AG04450 (cell line): ENCODE measurements at regions not wholly inside any gene's neighbourhood (a gene's known extent, or its start where the extent isn't known, plus 50 kb on each side); places are given as distances from the start of the nearest gene placed in this dataset.

Source experiments
- CTCF ChIA-PET: fragments of 300-600, 350-600 bp; formaldehyde crosslinking; extraction: SDS; loops from one replicate; lab custom pipeline; 2022; ENCODE audit warnings: antibody characterized with exemption, inconsistent platforms; lab: Charles Lee
- POLR2A ChIA-PET: fragments of 350-600 bp; formaldehyde crosslinking; extraction: SDS; loops from one replicate; lab custom pipeline; 2021; ENCODE audit warnings: antibody characterized with exemption, inconsistent platforms; lab: Yijun Ruan, JAX
- DNase-seq: peaks from one replicate; pipeline ENCODE4 v3.0.0-alpha.2; 2011; ENCODE audit warnings: low read depth, low spot score
- H3K27ac ChIP-seq: one replicate; pipeline ENCODE4 v1.5.1; 2012; ENCODE audit warnings: low read depth, low read length, control low read depth
- H3K27me3 ChIP-seq: one replicate; pipeline ENCODE4 v1.6.0; 2012; ENCODE audit warnings: low read length; ENCODE audit not compliant: control insufficient read depth, insufficient read depth
- H3K4me3 ChIP-seq: 2 replicates; pipeline ENCODE4 v1.5.1; 2011; ENCODE audit warnings: mild to moderate bottlenecking, low read depth, low read length, control low read depth
- H3K9me3 ChIP-seq: 2 replicates; pipeline ENCODE4 v1.5.1; 2012; ENCODE audit warnings: low read length; ENCODE audit not compliant: control insufficient read depth, insufficient read depth
- CTCF ChIP-seq: IDR thresholded peaks from 2 replicates; pipeline ENCODE4 v1.5.1; 2011; ENCODE audit warnings: low read depth, low read length, control low read depth, inconsistent platforms

- TF ChIP-seq CTCF = no peak
- H3K4me3 ChIP-seq = no peak overlapping the region
- H3K27ac ChIP-seq = no peak overlapping the region
- POLR2A ChIA-PET = no interaction called here
- H3K9me3 ChIP-seq = no peaks in the 10 kb centered on the region
- no peak for DNase-seq
- CTCF ChIA-PET = interaction anchor here (3.4 kb wide), 1 partner anchor 22 kb away, joined by 14 read pairs; no protein-coding TSS in a partner anchor
- H3K27me3 ChIP-seq = no peaks in the 10 kb centered on the region
Observed at GRCh38 chr3:137083332-137083731, 125.5 kb downstream of the IL20RB start.

GRCh38 chr3:137084586-137084985, 126.8 kb downstream of the IL20RB start:
- no peak for TF ChIP-seq CTCF
- CTCF ChIA-PET = interaction anchor here (3.4 kb wide), 1 partner anchor 21 kb away, joined by 14 read pairs; no protein-coding TSS in a partner anchor
- POLR2A ChIA-PET = no interaction called here
- Histone ChIP-seq H3K4me3 (no peak overlapping the region), H3K27me3 (no peaks in the 10 kb centered on the region), H3K9me3 (no peaks in the 10 kb centered on the region), H3K27ac (no peak overlapping the region)
- DNase-seq = no peak

- no peaks in the 10 kb centered on the region for H3K27me3 ChIP-seq
- DNase-seq = no peak
- no peak for TF ChIP-seq CTCF
- H3K27ac ChIP-seq = no peak overlapping the region
- POLR2A ChIA-PET = no interaction called here
- H3K9me3 ChIP-seq = no peaks in the 10 kb centered on the region
- CTCF ChIA-PET = interaction anchor here (2.1 to 4.0 kb wide), 2 partner anchors 9 to 12 kb away, joined by 10 to 18 read pairs; no protein-coding TSS in a partner anchor
- H3K4me3 ChIP-seq = no peak overlapping the region
Observed at GRCh38 chr3:137097386-137097785, 139.6 kb downstream of the IL20RB start.

GRCh38 chr3:137097852-137098251, 140.1 kb downstream of the IL20RB start:
- no peak overlapping the region for H3K4me3 ChIP-seq
- CTCF ChIA-PET = interaction anchor here (2.1 to 4.0 kb wide), 2 partner anchors 8 to 11 kb away, joined by 10 to 18 read pairs; no protein-coding TSS in a partner anchor

More at GRCh38 chr3:137097852-137098251, 140.1 kb downstream of the IL20RB start:
- POLR2A ChIA-PET = no interaction called here
- Histone ChIP-seq H3K27me3 (no peaks in the 10 kb centered on the region), H3K27ac (no peak overlapping the region), H3K9me3 (no peaks in the 10 kb centered on the region)
- TF ChIP-seq CTCF = no peak
- no peak for DNase-seq
